ENCODE measurements at regions not wholly inside any gene's neighbourhood (a gene's known extent, or its start where the extent isn't known, plus 50 kb on each side); places are given as distances from the start of the nearest gene placed in this dataset.
"Not testable (repeated sequence)": the region's sequence is repeated elsewhere in the genome, so short reads cannot be mapped to it uniquely, and the experiment has no call there.

DNA sequence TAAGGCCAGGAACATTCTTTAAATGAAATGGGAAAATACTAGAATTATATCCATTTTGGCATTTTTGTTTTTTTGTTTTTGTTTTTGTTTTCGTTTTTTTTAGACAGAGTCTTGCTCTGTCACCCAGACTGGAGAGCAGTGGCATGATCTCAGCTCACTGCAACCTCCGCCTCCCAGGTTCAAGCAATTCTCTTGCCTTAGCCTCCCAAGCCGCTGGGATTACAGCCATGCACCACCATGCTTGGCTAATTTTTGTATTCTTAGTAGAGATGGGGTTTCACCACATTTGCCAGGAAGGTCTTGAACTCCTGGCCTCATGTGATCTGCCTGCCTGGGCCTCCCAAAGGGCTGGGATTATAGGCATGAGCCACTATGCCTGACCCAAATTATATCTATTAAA lies 520.7 kb upstream of the RORB start:
- POLR2A ChIA-PET (ENCODE audit: unreplicated experiment); H2BK5ac ChIP-seq (ENCODE audit: low read depth, low read length, poor library complexity, severe bottlenecking); H3K27ac ChIP-seq (ENCODE audit: insufficient read depth, low read length); CTCF ChIA-PET; H3K4ac ChIP-seq (ENCODE audit: low read depth, low read length); H3K9me1 ChIP-seq (ENCODE audit: insufficient read depth, low read length); dilution Hi-C loops (cut with HindIII; ENCODE audit: low sequenced_read_pairs, unreplicated experiment); H3K14ac ChIP-seq (replicated peaks; ENCODE audit: low read depth, low read length); H2AFZ ChIP-seq (replicated peaks; ENCODE audit: low read length, poor library complexity); H4K20me1 ChIP-seq (ENCODE audit: insufficient read depth, low read length); H4K91ac ChIP-seq (ENCODE audit: insufficient read depth, low read depth, low read length); H3K4me3 ChIP-seq (ENCODE audit: insufficient read depth, low read depth, low read length); H3K27me3 ChIP-seq (ENCODE audit: control insufficient read depth, insufficient read depth, low read length); H4K8ac ChIP-seq (ENCODE audit: low read depth in 2 of 2, low read length in 2 of 2); H2BK20ac ChIP-seq (ENCODE audit: low read depth, low read length); H3K9me3 ChIP-seq (ENCODE audit: control insufficient read depth, insufficient read depth, low read length); H3K4me1 ChIP-seq (ENCODE audit: control insufficient read depth, insufficient read depth, low read length); H2BK120ac ChIP-seq (ENCODE audit: low read depth, low read length); H3K79me1 ChIP-seq (ENCODE audit: low read depth in 1 of 2, low read length in 2 of 2); H3K18ac ChIP-seq (ENCODE audit: low read depth, low read length); H2BK15ac ChIP-seq (ENCODE audit: low read depth, low read length); ATAC-seq (ENCODE audit: low read depth); H3K36me3 ChIP-seq (ENCODE audit: control insufficient read depth, insufficient read depth, low read length); H2AK9ac ChIP-seq (replicated peaks; ENCODE audit: low read depth, low read length, poor library complexity); H4K5ac ChIP-seq (ENCODE audit: low read depth, low read length); H3K23ac ChIP-seq (ENCODE audit: low read depth, low read length); in situ Hi-C loops (cut with MboI; ENCODE audit: low sequenced_read_pairs); H3K4me2 ChIP-seq (ENCODE audit: low read depth, low read length); DNase-seq; H3K9ac ChIP-seq (ENCODE audit: low read depth, low read length); H3K56ac ChIP-seq (ENCODE audit: extremely low read depth, insufficient read depth, low read length); BruUV-seq (replicated peaks); intact Hi-C loops (cut with micrococcal nuclease); H2AK5ac ChIP-seq (ENCODE audit: low read depth, low read length): not testable (repeated sequence)
- WGBS, 2 experiments (ENCODE audit: extremely low coverage in 2 of 2, insufficient read length in 1 of 2): 0% methylated on average over 1 of the region's 3 CpGs; no CpG with 5 or more reads in 1 of the 2 experiments

Data from IMR-90 (cell line).